OCI-LY1 (cell line): ENCODE measurements at regions not wholly inside any gene's neighbourhood (a gene's known extent, or its start where the extent isn't known, plus 50 kb on each side); places are given as distances from the start of the nearest gene placed in this dataset.

Source experiments
- H2AFZ ChIP-seq: fragments of 200-600 bp; sonication (generic), shearing (Covaris generic); 2 replicates; pipeline ENCODE4 v1.6.0; 2014; ENCODE audit warnings: antibody characterized with exemption, mild to moderate bottlenecking, low read length
- H3F3A ChIP-seq: fragments of 200-600 bp; sonication (generic), shearing (Covaris generic); 2 replicates; pipeline ENCODE4 v1.6.0; 2014; ENCODE audit warnings: mild to moderate bottlenecking, antibody characterized with exemption, low read length, moderate library complexity; ENCODE audit not compliant: insufficient read depth
- H3K27ac ChIP-seq: fragments of 200-600 bp; sonication (generic); 2 replicates; pipeline ENCODE4 v1.5.1; 2014; ENCODE audit warnings: low read length, mixed run types, mild to moderate bottlenecking, low read depth; ENCODE audit not compliant: poor library complexity, severe bottlenecking
- H3K27me3 ChIP-seq: fragments of 200-600 bp; sonication (generic); 2 replicates; pipeline ENCODE4 v1.6.0; 2014; ENCODE audit warnings: antibody characterized with exemption, mild to moderate bottlenecking, low read length, moderate library complexity; ENCODE audit not compliant: insufficient read depth
- H3K36me3 ChIP-seq: fragments of 200-600 bp; sonication (generic); 2 replicates; pipeline ENCODE4 v1.6.1; 2014; ENCODE audit warnings: mild to moderate bottlenecking, antibody characterized with exemption, low read length, moderate library complexity, mixed read lengths; ENCODE audit not compliant: insufficient read depth
- H3K4me1 ChIP-seq: fragments of 200-600 bp; sonication (generic); 2 replicates; pipeline ENCODE4 v1.5.1; 2014; ENCODE audit warnings: mild to moderate bottlenecking, low read length, moderate library complexity; ENCODE audit not compliant: insufficient read depth, severe bottlenecking
- H3K4me2 ChIP-seq: fragments of 200-600 bp; sonication (generic), shearing (Covaris generic); 2 replicates; pipeline ENCODE4 v1.6.1; 2014; ENCODE audit warnings: low read length
- H3K4me3 ChIP-seq: fragments of 200-600 bp; sonication (generic); 2 replicates; pipeline ENCODE4 v1.5.1; 2014; ENCODE audit warnings: low read length, low read depth, mild to moderate bottlenecking, mixed read lengths; ENCODE audit not compliant: poor library complexity, severe bottlenecking
- H3K79me2 ChIP-seq: fragments of 200-600 bp; shearing (Covaris generic); 2 replicates; pipeline ENCODE4 v1.6.1; 2016; ENCODE audit warnings: mixed run types, low read length, mixed read lengths; ENCODE audit not compliant: insufficient read depth
- H3K9ac ChIP-seq: fragments of 200-600 bp; sonication (generic), shearing (Covaris generic); 2 replicates; pipeline ENCODE4 v1.6.1; 2014; ENCODE audit warnings: mild to moderate bottlenecking, low read length, mixed read lengths
- H3K9me2 ChIP-seq: fragments of 200-600 bp; sonication (generic), shearing (Covaris generic); 2 replicates; pipeline ENCODE4 v1.6.1; 2014; ENCODE audit warnings: low read depth, mild to moderate bottlenecking, low read length, mixed read lengths
- H3K9me3 ChIP-seq: fragments of 200-600 bp; shearing (Covaris generic); 2 replicates; pipeline ENCODE4 v1.6.1; 2014; ENCODE audit warnings: low read length, mixed read lengths
- H4K20me1 ChIP-seq: fragments of 200-600 bp; sonication (generic), shearing (Covaris generic); 2 replicates; pipeline ENCODE4 v1.6.0; 2016; ENCODE audit warnings: mild to moderate bottlenecking, low read length; ENCODE audit not compliant: insufficient read depth
- CTCF ChIP-seq: fragments of 200-600 bp; sonication (generic), shearing (Covaris generic); IDR thresholded peaks from 2 replicates; pipeline ENCODE4 v1.5.1; 2017; ENCODE audit warnings: mild to moderate bottlenecking, antibody characterized with exemption, low read length, moderate library complexity, mixed read lengths
- EZH2 ChIP-seq: fragments of 200-600 bp; sonication (generic), shearing (Covaris generic); IDR thresholded peaks from 2 replicates; pipeline ENCODE4 v1.8.0; 2017; ENCODE audit warnings: borderline replicate concordance, mixed run types, mild to moderate bottlenecking, antibody characterized with exemption, low read length, moderate library complexity, mixed read lengths

DNA sequence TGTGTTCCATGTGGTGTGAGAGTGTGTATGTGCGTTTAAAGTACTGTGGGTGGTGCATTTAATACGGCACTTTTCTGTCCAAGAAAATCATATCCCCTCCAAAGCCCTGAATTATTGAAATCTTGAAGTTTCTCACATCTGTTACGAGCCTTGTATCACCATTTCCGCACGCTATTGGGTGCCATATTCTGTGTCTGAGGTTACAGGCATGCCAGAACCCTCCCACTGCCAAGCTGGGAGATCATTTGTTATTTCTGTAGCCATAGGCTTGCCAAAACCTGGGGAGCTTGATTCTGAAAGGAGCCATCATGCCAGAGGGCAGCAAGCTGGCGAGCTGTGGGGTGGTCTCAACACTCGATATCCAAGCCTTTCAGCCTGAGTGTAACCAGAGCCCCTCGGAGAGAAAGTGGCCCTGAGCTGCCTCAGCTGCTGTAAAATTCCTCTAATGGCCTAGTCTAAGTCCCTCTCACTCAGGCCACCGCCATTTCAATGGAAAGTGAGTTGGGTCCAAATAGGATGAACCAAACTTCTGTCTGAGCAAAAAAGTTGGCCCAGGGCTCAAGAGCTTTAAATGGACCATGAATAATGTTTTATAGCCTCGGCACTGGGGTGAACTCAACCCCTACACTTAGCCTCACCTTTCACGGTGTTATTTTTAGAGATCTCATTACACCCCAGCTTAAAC, 298.4 kb upstream of the DUSP10 start:
- TF ChIP-seq EZH2 (no peak), CTCF (no peak)
- H3K36me3 ChIP-seq: no peaks in the 10 kb centered on the region
- H2AFZ ChIP-seq: no peak overlapping the region
- H4K20me1 ChIP-seq: no peaks in the 10 kb centered on the region
- no peaks in the 10 kb centered on the region for H3K9me2 ChIP-seq
- no peak overlapping the region for H3K4me2 ChIP-seq
- H3K27ac ChIP-seq: no peak overlapping the region
- H3K79me2 ChIP-seq: no peaks in the 10 kb centered on the region
- H3K4me1 ChIP-seq: no peaks in the 10 kb centered on the region
- no peak overlapping the region for H3K4me3 ChIP-seq
- no peaks in the 10 kb centered on the region for H3K27me3 ChIP-seq
- no peaks in the 10 kb centered on the region for H3F3A ChIP-seq
- H3K9me3 ChIP-seq: no peaks in the 10 kb centered on the region
- no peak overlapping the region for H3K9ac ChIP-seq

- no peaks in the 10 kb centered on the region for H3K9me3 ChIP-seq
- H2AFZ ChIP-seq: no peak overlapping the region
- TF ChIP-seq CTCF: no peak
- no peak for TF ChIP-seq EZH2
- H3K79me2 ChIP-seq: no peaks in the 10 kb centered on the region
- no peaks in the 10 kb centered on the region for H3K27me3 ChIP-seq
- H3K27ac ChIP-seq: no peak overlapping the region
- H3K4me1 ChIP-seq: no peaks in the 10 kb centered on the region
- no peak overlapping the region for H3K4me3 ChIP-seq
- H3K9me2 ChIP-seq: no peaks in the 10 kb centered on the region
- H3K9ac ChIP-seq: no peak overlapping the region
- H4K20me1 ChIP-seq: no peaks in the 10 kb centered on the region
- no peak overlapping the region for H3K4me2 ChIP-seq
- H3F3A ChIP-seq: no peaks in the 10 kb centered on the region
- H3K36me3 ChIP-seq: no peaks in the 10 kb centered on the region
Measured at GRCh38 chr1:222038971-222039370, 297.1 kb upstream of the DUSP10 start.

GRCh38 chr1:222037720-222038119, 295.8 kb upstream of the DUSP10 start:
- H3K79me2 ChIP-seq: no peaks in the 10 kb centered on the region
- H4K20me1 ChIP-seq: no peaks in the 10 kb centered on the region
- H3K4me1 ChIP-seq: no peaks in the 10 kb centered on the region
- H3K9me3 ChIP-seq: no peaks in the 10 kb centered on the region
- no peak overlapping the region for H2AFZ ChIP-seq
- no peaks in the 10 kb centered on the region for H3K9me2 ChIP-seq
- no peaks in the 10 kb centered on the region for H3K27me3 ChIP-seq
- no peak overlapping the region for H3K27ac ChIP-seq
- no peak for TF ChIP-seq EZH2
- H3K4me3 ChIP-seq: no peak overlapping the region
- no peaks in the 10 kb centered on the region for H3F3A ChIP-seq
- no peak overlapping the region for H3K9ac ChIP-seq
- no peak overlapping the region for H3K4me2 ChIP-seq
- H3K36me3 ChIP-seq: no peaks in the 10 kb centered on the region

- Histone ChIP-seq H3K27ac (no peak overlapping the region), H3K9me3 (no peaks in the 10 kb centered on the region), H3K4me1 (no peaks in the 10 kb centered on the region), H3K4me3 (no peak overlapping the region), H3K9me2 (no peaks in the 10 kb centered on the region), H3K36me3 (no peaks in the 10 kb centered on the region), H3K27me3 (no peaks in the 10 kb centered on the region), H4K20me1 (no peaks in the 10 kb centered on the region), H2AFZ (no peak overlapping the region), H3K4me2 (no peak overlapping the region), H3K9ac (no peak overlapping the region), H3K79me2 (no peaks in the 10 kb centered on the region), H3F3A (no peaks in the 10 kb centered on the region)
- TF ChIP-seq CTCF (no peak), EZH2 (no peak)
Measured at GRCh38 chr1:222034790-222035189, 292.9 kb upstream of the DUSP10 start.
